ENCODE measurements at regions not wholly inside any gene's neighbourhood (a gene's known extent, or its start where the extent isn't known, plus 50 kb on each side); places are given as distances from the start of the nearest gene placed in this dataset.

GRCh38 chr18:1483385-1483784 is 578.7 kb downstream of the ADCYAP1 start:
- Histone ChIP-seq H3K4me3 (ENCODE audit: low read length) (no peak overlapping the region), H3K36me3 (ENCODE audit: insufficient read depth, low read length) (no peaks in the 10 kb centered on the region), H3K27ac (ENCODE audit: low read depth in 1 of 2, low read length in 2 of 2) (no peak overlapping the region), H3K27me3 (ENCODE audit: control insufficient read depth in 1 of 2, insufficient read depth in 2 of 2, low read length in 2 of 2) (no peaks in the 10 kb centered on the region), H3K4me1 (ENCODE audit: insufficient read depth, low read length) (no peaks in the 10 kb centered on the region), H3K9me3 (ENCODE audit: control insufficient read depth in 1 of 2, insufficient read depth in 1 of 2, low read length in 2 of 2) (no peaks in the 10 kb centered on the region)
- DNase-seq: no peak
- POLR2A ChIA-PET: no interaction called here
- H3K4me3 Mint-ChIP-seq: no peak overlapping the region
- no peaks in the 10 kb centered on the region for H3K4me1 Mint-ChIP-seq (ENCODE audit: low read depth)
- H3K9me3 Mint-ChIP-seq: no peaks in the 10 kb centered on the region
- no peaks in the 10 kb centered on the region for H3K36me3 Mint-ChIP-seq (ENCODE audit: low read depth)
- CTCF ChIA-PET: no interaction called here
- no peak for TF ChIP-seq CTCF (IDR thresholded peaks at IDR 0.05)
- H3K27ac Mint-ChIP-seq: no peak overlapping the region
- no peaks in the 10 kb centered on the region for H3K27me3 Mint-ChIP-seq
- intact Hi-C loops (cut with DNase I, micrococcal nuclease): no loop called here
- ATAC-seq (ENCODE audit: poor library complexity): no peak

- Histone ChIP-seq H3K9me3 (ENCODE audit: control insufficient read depth in 1 of 2, insufficient read depth in 1 of 2, low read length in 2 of 2) (no peaks in the 10 kb centered on the region), H3K36me3 (ENCODE audit: insufficient read depth, low read length) (no peaks in the 10 kb centered on the region), H3K27me3 (ENCODE audit: control insufficient read depth in 1 of 2, insufficient read depth in 2 of 2, low read length in 2 of 2) (no peaks in the 10 kb centered on the region), H3K27ac (ENCODE audit: low read depth in 1 of 2, low read length in 2 of 2) (no peak overlapping the region), H3K4me3 (ENCODE audit: low read length) (no peak overlapping the region), H3K4me1 (ENCODE audit: insufficient read depth, low read length) (no peaks in the 10 kb centered on the region)
- Mint-ChIP-seq H3K4me3 (no peak overlapping the region), H3K36me3 (ENCODE audit: low read depth) (no peaks in the 10 kb centered on the region), H3K27ac (no peak overlapping the region), H3K9me3 (peaks cover 5% of the 10 kb centered on the region), H3K27me3 (no peaks in the 10 kb centered on the region), H3K4me1 (ENCODE audit: low read depth) (no peaks in the 10 kb centered on the region)
- ChIA-PET POLR2A (no interaction called here), CTCF (no interaction called here)
- DNase-seq (no peak), ATAC-seq (ENCODE audit: poor library complexity) (no peak)
- TF ChIP-seq CTCF (IDR thresholded peaks at IDR 0.05): no peak
- intact Hi-C loops (cut with DNase I, micrococcal nuclease): no loop called here
Observed at GRCh38 chr18:1487457-1487856, 582.8 kb downstream of the ADCYAP1 start.

GRCh38 chr18:1488394-1488793 is 583.7 kb downstream of the ADCYAP1 start:
- no peaks in the 10 kb centered on the region for H3K4me1 ChIP-seq (ENCODE audit: insufficient read depth, low read length)
- intact Hi-C loops (cut with DNase I, micrococcal nuclease): no loop called here
- no peak overlapping the region for H3K27ac Mint-ChIP-seq

More at GRCh38 chr18:1488394-1488793, 583.7 kb downstream of the ADCYAP1 start:
- H3K9me3 ChIP-seq (ENCODE audit: control insufficient read depth in 1 of 2, insufficient read depth in 1 of 2, low read length in 2 of 2): no peaks in the 10 kb centered on the region
- ATAC-seq (ENCODE audit: poor library complexity) (no peak), DNase-seq (no peak)
- H3K9me3 Mint-ChIP-seq: peaks cover 8% of the 10 kb centered on the region
- no peaks in the 10 kb centered on the region for H3K27me3 ChIP-seq (ENCODE audit: control insufficient read depth in 1 of 2, insufficient read depth in 2 of 2, low read length in 2 of 2)
- H3K27ac ChIP-seq (ENCODE audit: low read depth in 1 of 2, low read length in 2 of 2): no peak overlapping the region
- no peaks in the 10 kb centered on the region for H3K36me3 Mint-ChIP-seq (ENCODE audit: low read depth)
- ChIA-PET CTCF (no interaction called here), POLR2A (no interaction called here)
- no peak overlapping the region for H3K4me3 ChIP-seq (ENCODE audit: low read length)
- H3K36me3 ChIP-seq (ENCODE audit: insufficient read depth, low read length): no peaks in the 10 kb centered on the region
- TF ChIP-seq CTCF (IDR thresholded peaks at IDR 0.05): no peak
- no peak overlapping the region for H3K4me3 Mint-ChIP-seq
- no peaks in the 10 kb centered on the region for H3K4me1 Mint-ChIP-seq (ENCODE audit: low read depth)
- no peaks in the 10 kb centered on the region for H3K27me3 Mint-ChIP-seq
